ENCODE measurements at regions not wholly inside any gene's neighbourhood (a gene's known extent, or its start where the extent isn't known, plus 50 kb on each side); places are given as distances from the start of the nearest gene placed in this dataset.

GRCh38 chr2:217568289-217568971 lies 434.4 kb downstream of the TNS1 start:
- TF ChIP-seq CTCF (IDR thresholded peaks at IDR 0.05) (no peak), EZH2 (IDR thresholded peaks at IDR 0.05; ENCODE audit: borderline replicate concordance, insufficient read depth, low read depth, low read length, poor library complexity, severe bottlenecking) (no peak)
